Uterus (tissue), 3 donors: ENCODE measurements at regions not wholly inside any gene's neighbourhood (a gene's known extent, or its start where the extent isn't known, plus 50 kb on each side); places are given as distances from the start of the nearest gene placed in this dataset.

ENCODE experiments used
- DNase-seq, 2 donors: peaks; one replicate each; pipeline ENCODE4 v3.0.0-alpha.2; 2019 to 2020
- H3K27ac ChIP-seq, 2 donors: fragments of 200-600 bp; sonication (generic); 1 replicate in 1 of 2; 2 replicates in 1 of 2; pipeline ENCODE4 v1.5.1; 2016 to 2018
- H3K27me3 ChIP-seq, 2 donors: fragments of 200-600 bp; sonication (generic); one replicate each; pipeline ENCODE4 v1.5.1; 2018 to 2019; ENCODE audit warnings: control low read depth in 1 of 2
- H3K36me3 ChIP-seq, 2 donors: fragments of 200-600 bp; sonication (generic); one replicate each; pipeline ENCODE4 v1.5.1; 2019; ENCODE audit warnings: control low read depth in 1 of 2
- H3K4me1 ChIP-seq, 2 donors: fragments of 200-600 bp; sonication (generic); one replicate each; pipeline ENCODE4 v1.5.1; 2018 to 2019; ENCODE audit warnings: control low read depth in 1 of 2
- H3K4me3 ChIP-seq, 2 donors: fragments of 200-600 bp; sonication (generic); 1 replicate in 1 of 2; 2 replicates in 1 of 2; pipeline ENCODE4 v1.5.1; 2018 to 2019; ENCODE audit warnings: mild to moderate bottlenecking in 1 of 2
- H3K9me3 ChIP-seq, 2 donors: fragments of 200-600 bp; sonication (generic); one replicate each; pipeline ENCODE4 v1.5.1; 2019; ENCODE audit warnings: control low read depth in 1 of 2
- CTCF ChIP-seq, 4 experiments: fragments of 200-600 bp in 2 of 4; fragments of 450-650 bp in 2 of 4; sonication (generic) in 2 of 4; IDR thresholded peaks; one replicate each; pipeline ENCODE4 v1.5.1; 2016 to 2019; ENCODE audit warnings: antibody characterized with exemption in 4 of 4, mild to moderate bottlenecking in 2 of 4, moderate library complexity in 1 of 4
- POLR2A ChIP-seq, 2 donors: fragments of 450-650 bp; IDR thresholded peaks; one replicate each; pipeline ENCODE4 v1.6.1; 2016; ENCODE audit warnings: antibody characterized with exemption in 2 of 2, mild to moderate bottlenecking in 1 of 2, moderate library complexity in 1 of 2
- intact Hi-C: fragments of 100-400 bp; cut with DNase I; formaldehyde crosslinking; loops from one replicate; pipeline ENCODE4 v1.15.1; 2023; ENCODE audit warnings: low total_unique reads
- donor health status: DM: yes; HTN: yes; CAD: no.

- TF ChIP-seq CTCF (IDR thresholded peaks at IDR 0.05): no peak
- TF ChIP-seq POLR2A (IDR thresholded peaks at IDR 0.05): no peak
- no peaks in the 10 kb centered on the region for H3K4me1 ChIP-seq
- H3K4me3 ChIP-seq: no peak overlapping the region
- intact Hi-C loops: no loop called here
- no peaks in the 10 kb centered on the region for H3K27me3 ChIP-seq
- no peak overlapping the region for H3K27ac ChIP-seq
- no peak for DNase-seq
- H3K9me3 ChIP-seq: no peaks in the 10 kb centered on the region
- H3K36me3 ChIP-seq: no peaks in the 10 kb centered on the region
These were observed 62.0 kb upstream of the DDHD1 start for GRCh38 chr14:53215101-53215500.

GRCh38 chr14:53214384-53214783, 61.3 kb upstream of the DDHD1 start:
- TF ChIP-seq POLR2A (IDR thresholded peaks at IDR 0.05) (no peak), CTCF (IDR thresholded peaks at IDR 0.05) (no peak)
- no peak for DNase-seq
- Histone ChIP-seq H3K9me3 (no peaks in the 10 kb centered on the region), H3K27ac (no peak overlapping the region), H3K4me3 (no peak overlapping the region), H3K36me3 (no peaks in the 10 kb centered on the region), H3K27me3 (no peaks in the 10 kb centered on the region), H3K4me1 (no peaks in the 10 kb centered on the region)
- intact Hi-C loops: no loop called here

GRCh38 chr14:53213761-53214160, 60.6 kb upstream of the DDHD1 start:
- H3K4me1 ChIP-seq: peaks cover 0 to 4% of the 10 kb centered on the region in 2 donors
- TF ChIP-seq CTCF (IDR thresholded peaks at IDR 0.05) (no peak), POLR2A (IDR thresholded peaks at IDR 0.05) (no peak)
- H3K36me3 ChIP-seq: no peaks in the 10 kb centered on the region
- no peak overlapping the region for H3K4me3 ChIP-seq
- H3K27ac ChIP-seq: no peak overlapping the region
- H3K9me3 ChIP-seq: no peaks in the 10 kb centered on the region
- intact Hi-C loops: no loop called here
- no peak for DNase-seq
- no peaks in the 10 kb centered on the region for H3K27me3 ChIP-seq

- intact Hi-C loops: no loop called here
- Histone ChIP-seq H3K4me1 (peaks cover 0 to 7% of the 10 kb centered on the region in 2 donors), H3K27me3 (no peaks in the 10 kb centered on the region), H3K36me3 (no peaks in the 10 kb centered on the region), H3K9me3 (no peaks in the 10 kb centered on the region), H3K27ac (peak overlapping the region in 1 of 2 donors; percentile 52), H3K4me3 (no peak overlapping the region)
- no peak for TF ChIP-seq POLR2A (IDR thresholded peaks at IDR 0.05)
- no peak for TF ChIP-seq CTCF (IDR thresholded peaks at IDR 0.05)
- no peak for DNase-seq
These were observed 56.2 kb upstream of the DDHD1 start for GRCh38 chr14:53209370-53209769.
